Peyer's patch (tissue), 4 donors: ENCODE measurements at regions not wholly inside any gene's neighbourhood (a gene's known extent, or its start where the extent isn't known, plus 50 kb on each side); places are given as distances from the start of the nearest gene placed in this dataset.

Source experiments
- CTCF ChIP-seq, 6 experiments: fragments of 450-650 bp in 4 of 6; fragments of 200-600 bp in 2 of 6; sonication (generic) in 1 of 6; IDR thresholded peaks; one replicate each; pipeline ENCODE4 v1.5.1; 2017 to 2019; ENCODE audit warnings: antibody characterized with exemption in 6 of 6, mild to moderate bottlenecking in 3 of 6, moderate library complexity in 1 of 6
- POLR2A ChIP-seq, 2 donors: fragments of 450-650 bp; IDR thresholded peaks; one replicate each; pipeline ENCODE4 v1.5.1; 2017; ENCODE audit warnings: antibody characterized with exemption in 2 of 2, mild to moderate bottlenecking in 2 of 2, moderate library complexity in 2 of 2

GRCh38 chr13:37383046-37383445 is 215.5 kb downstream of the POSTN start:
- no peak for TF ChIP-seq CTCF (IDR thresholded peaks at IDR 0.05)
- no peak for TF ChIP-seq POLR2A (IDR thresholded peaks at IDR 0.05)
